GM12891 (cell line): ENCODE measurements at regions not wholly inside any gene's neighbourhood (a gene's known extent, or its start where the extent isn't known, plus 50 kb on each side); places are given as distances from the start of the nearest gene placed in this dataset.
"Not testable (repeated sequence)": the region's sequence is repeated elsewhere in the genome, so short reads cannot be mapped to it uniquely, and the experiment has no call there.

Experiments
- DNase-seq: peaks from one replicate; pipeline ENCODE4 v3.0.0; 2011; ENCODE audit warnings: low spot score; ENCODE audit not compliant: insufficient read length
- FAIRE-seq: peaks from 2 replicates; lab custom pipeline; 2011; peaks lifted over from hg19 to GRCh38; lab: Jason Lieb, UNC
- PAX5 ChIP-seq: IDR thresholded peaks from 2 replicates; pipeline ENCODE4 v1.6.1; 2011; ENCODE audit warnings: low read length, moderate library complexity, mild to moderate bottlenecking; ENCODE audit not compliant: insufficient read depth, severe bottlenecking
- POLR2A ChIP-seq: IDR thresholded peaks from 2 replicates; pipeline ENCODE4 v1.6.1; 2011; ENCODE audit warnings: low read depth, low read length, control low read depth
- POLR2AphosphoS5 ChIP-seq: IDR thresholded peaks from 2 replicates; pipeline ENCODE4 v1.6.1; 2011; ENCODE audit warnings: low read depth, low read length, control low read depth
- POU2F2 ChIP-seq: IDR thresholded peaks from 2 replicates; pipeline ENCODE4 v1.6.1; 2011; ENCODE audit warnings: low read depth, mild to moderate bottlenecking, control low read depth, low read length, moderate library complexity
- SPI1 ChIP-seq: IDR thresholded peaks from 2 replicates; pipeline ENCODE4 v1.6.1; 2011; ENCODE audit warnings: low read depth, low read length, control low read depth
- TAF1 ChIP-seq: IDR thresholded peaks from 2 replicates; pipeline ENCODE4 v1.6.1; 2011; ENCODE audit warnings: low read depth, low read length, control low read depth

DNA sequence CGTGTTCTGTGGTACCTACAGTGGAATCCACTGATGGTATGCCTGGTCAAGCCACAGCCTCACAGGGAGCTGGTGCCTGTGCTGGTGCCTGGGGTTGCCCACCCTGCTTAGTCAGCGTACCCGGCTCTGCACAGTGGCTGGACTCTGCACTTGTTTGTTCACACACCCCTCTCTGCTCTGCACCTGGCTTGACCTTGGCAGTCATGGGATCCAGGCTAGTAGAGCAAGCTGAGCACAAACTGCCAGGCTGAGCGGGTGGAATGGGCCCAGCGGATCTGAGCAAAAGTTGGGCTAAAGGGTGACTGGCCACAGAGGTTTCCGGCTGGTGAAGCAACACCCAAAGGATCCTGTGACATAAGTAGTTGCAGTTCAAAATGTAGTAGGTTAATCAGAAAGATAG lies 163.5 kb downstream of the CDH19 start:
- DNase-seq, result no peak
- FAIRE-seq, result no peak
- TF ChIP-seq TAF1, result no peak
- TF ChIP-seq POLR2A, result no peak
- no peak for TF ChIP-seq PAX5
- TF ChIP-seq POLR2AphosphoS5, result no peak
- TF ChIP-seq POU2F2, result no peak
- no peak for TF ChIP-seq SPI1

DNA sequence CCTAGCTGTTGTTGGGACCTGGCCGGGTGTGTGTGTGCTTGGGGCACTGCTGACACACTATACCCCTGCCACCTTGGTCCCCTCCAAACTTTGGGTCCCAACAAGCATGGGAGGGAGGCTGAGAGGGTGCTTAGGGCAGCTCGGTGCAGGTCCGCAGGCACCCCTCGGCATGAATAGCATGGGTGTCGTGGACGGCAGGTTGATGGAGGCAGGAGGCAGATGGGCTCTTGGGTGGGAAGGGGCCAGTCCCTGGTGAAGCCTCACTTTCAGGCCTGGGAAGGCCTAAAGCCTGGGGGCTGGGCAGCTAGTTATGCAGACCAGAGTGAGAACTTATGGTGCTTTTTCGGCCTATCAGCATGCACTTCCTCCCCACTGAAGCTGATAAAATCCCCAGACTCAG lies 164.2 kb downstream of the CDH19 start:
- DNase-seq (no peak), FAIRE-seq (no peak)
- TF ChIP-seq POLR2A (no peak), PAX5 (no peak), TAF1 (no peak), POLR2AphosphoS5 (no peak), POU2F2 (no peak), SPI1 (no peak)

DNA sequence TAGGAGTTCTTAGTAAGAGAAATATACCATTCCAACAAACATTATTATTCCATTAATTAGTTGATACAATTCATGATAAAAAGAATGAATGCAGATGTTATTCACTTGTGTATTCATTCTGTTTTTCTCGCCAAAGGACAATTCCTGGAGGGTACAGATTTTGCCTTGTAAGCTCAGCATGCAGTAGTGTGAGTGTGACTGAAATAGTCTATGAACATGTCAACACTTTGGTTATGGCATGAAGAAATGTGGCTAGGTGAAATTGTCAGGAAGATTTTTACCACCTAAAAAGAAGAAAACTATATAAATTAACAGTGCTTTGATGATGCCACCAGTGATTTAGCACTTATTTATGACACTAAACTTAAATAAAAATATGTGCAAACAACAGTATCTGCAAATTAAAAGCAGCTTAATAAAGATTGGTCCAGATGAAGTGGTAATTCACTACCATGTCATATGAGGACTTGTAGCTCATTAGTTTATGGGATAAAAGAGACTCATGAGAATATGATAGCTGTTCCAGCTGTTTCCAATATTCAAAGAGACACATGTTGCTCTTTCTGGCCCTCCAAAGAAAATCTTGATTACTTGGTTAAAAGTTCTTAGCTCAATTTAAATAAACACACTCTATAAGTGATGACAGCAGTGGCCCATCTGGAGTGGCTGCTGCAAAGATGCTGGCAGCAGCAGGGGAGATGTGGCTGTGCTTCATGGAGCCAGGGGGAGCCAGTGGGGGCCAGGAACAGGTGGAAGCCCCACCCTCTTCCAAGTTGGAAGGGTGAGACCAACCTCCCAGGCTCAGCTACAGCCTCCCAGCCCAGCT lies 165.0 kb downstream of the CDH19 start:
- TF ChIP-seq PAX5, result no peak
- no peak for TF ChIP-seq POU2F2
- no peak for TF ChIP-seq SPI1
- no peak for TF ChIP-seq POLR2AphosphoS5
- TF ChIP-seq TAF1, result no peak
- TF ChIP-seq POLR2A, result no peak
- DNase-seq, result no peak
- FAIRE-seq, result no peak

DNA sequence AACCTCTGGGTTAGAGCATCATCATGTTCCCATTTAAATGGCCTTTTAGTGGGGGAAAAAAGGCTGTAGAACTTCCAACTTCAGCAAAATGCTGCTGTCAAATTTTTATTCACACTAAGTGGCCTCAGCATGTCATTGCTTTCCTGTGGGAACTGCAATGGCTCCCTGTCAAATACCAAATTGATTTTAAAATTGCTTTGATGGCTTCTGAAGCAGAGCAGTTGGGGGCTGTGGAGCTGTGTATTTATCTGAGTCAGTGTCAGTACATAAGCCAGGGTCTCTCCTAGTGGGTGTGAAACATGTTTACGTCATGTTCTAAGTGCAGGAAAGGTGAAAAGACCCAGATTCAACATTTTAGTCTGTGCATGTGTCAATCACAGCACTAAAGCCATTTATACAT lies 171.3 kb downstream of the CDH19 start:
- FAIRE-seq (no peak), DNase-seq (no peak)
- TF ChIP-seq POU2F2 (no peak), POLR2AphosphoS5 (no peak), POLR2A (no peak), SPI1 (no peak), PAX5 (no peak), TAF1 (no peak)

DNA sequence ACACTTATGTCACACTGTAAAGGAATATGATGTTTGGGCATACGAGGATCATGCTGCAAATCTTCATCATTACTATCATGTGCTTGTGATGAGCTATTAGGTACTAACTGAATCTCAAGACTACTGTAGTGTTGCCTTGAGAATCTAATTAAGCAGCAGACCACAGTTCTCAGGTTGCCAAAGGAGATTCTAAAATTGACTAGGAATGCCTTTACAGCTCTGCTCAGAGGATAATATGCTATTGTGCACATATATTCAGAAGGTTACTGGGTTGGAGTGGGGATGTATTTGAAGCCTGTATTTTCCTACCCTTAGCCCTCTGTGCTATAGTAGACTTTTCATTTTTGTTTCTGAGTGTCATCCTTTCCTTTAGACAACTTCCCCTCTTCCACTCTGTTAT lies 175.1 kb downstream of the CDH19 start:
- TF ChIP-seq POLR2A (no peak), POLR2AphosphoS5 (no peak), SPI1 (no peak), TAF1 (no peak), PAX5 (no peak), POU2F2 (no peak)
- FAIRE-seq, result no peak
- no peak for DNase-seq

DNA sequence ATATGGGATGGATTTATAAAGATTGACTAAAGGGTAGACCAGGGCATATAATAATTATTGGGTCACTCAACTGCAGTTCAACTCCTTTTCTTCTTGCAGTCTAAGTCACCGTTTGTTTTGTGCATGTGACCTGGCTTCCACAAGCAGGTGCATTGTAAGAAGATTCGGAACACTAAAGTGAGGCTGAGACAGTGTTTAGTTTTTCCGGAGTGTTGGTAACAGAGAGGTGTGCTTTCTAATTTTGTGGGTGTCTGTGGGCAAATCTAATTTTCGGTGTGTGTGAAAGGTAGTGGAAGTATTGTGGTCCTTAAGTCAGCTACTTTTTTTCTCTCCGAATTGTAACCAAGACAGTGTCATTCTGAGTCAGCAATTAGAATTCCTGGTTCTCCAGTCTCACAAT lies 184.5 kb downstream of the CDH19 start:
- DNase-seq (no peak), FAIRE-seq (no peak)
- TF ChIP-seq SPI1, result no peak
- no peak for TF ChIP-seq POLR2A
- TF ChIP-seq POLR2AphosphoS5, result no peak
- TF ChIP-seq PAX5, result no peak
- no peak for TF ChIP-seq TAF1
- no peak for TF ChIP-seq POU2F2

DNA sequence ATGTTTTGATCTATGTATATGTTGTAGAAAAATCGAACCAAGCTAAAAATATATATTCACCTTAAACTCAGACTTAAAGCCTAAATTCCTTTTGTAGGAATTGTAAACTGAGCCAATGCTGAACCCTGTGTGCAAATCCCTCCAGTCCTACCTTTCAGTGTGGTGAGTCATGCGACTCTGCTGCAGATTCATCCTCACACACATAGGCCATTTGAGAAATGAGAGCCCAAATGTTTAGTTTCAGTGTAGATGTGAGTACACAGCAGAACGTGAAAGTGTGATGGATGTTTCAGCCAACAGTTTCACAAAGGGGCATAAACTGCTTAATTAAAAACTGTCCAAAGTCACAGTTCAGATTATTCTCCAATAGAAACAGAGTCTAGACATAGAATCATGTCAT lies 193.2 kb downstream of the CDH19 start:
- no peak for DNase-seq
- no peak for FAIRE-seq
- TF ChIP-seq POLR2A (no peak), TAF1 (no peak), POLR2AphosphoS5 (no peak), POU2F2 (no peak), PAX5 (no peak), SPI1 (no peak)

DNA sequence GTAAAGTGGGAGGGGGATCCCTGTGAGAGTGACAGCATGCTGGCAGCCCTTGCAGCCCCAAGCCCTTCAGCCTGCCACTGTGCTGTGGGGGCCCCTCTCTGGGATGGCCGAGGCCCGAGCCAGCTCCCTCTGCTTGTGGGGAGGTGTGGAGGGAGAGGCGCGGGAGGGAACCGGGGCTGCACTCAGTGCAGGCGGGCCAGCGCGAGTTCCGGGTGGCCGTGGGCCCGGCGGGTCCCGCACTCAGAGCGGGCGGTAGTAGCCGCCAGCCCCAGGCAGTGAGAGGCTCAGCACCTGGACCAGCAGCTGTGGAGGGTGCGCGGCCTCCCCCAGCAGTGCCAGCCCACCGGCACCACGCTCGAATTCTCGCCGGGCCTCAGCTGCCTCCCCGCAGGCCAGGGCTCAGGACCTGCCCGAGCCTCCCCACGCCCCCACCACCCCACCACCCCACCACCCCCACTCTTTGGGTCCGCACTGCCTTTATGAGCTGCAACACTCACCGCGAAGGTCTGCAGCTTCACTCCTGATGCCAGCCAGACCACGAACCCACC lies 208.1 kb downstream of the CDH19 start:
- DNase-seq (no peak), FAIRE-seq (no peak)

DNA sequence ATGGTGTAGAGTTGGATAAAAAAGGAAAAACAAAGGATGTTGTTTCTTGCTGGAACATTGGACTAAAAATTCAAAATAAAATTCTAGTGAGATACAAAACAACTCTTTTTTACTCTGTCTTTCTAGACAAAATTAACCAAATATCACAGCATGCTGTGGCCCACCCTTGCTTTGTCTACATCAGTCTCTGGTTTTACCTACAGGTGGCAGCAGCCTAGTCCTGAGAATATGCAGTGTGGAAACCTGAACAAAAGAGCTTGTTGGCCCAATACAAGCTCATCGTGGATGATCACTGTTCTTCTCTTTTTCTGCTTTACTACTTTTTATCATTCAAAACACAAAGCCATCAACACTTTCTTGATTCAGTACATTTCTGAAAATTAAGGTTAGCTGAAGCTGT lies 210.4 kb downstream of the CDH19 start:
- FAIRE-seq (no peak), DNase-seq (no peak)

More for the DNA sequence above, 208.1 kb downstream of the CDH19 start:
- no peak for TF ChIP-seq POLR2AphosphoS5
- no peak for TF ChIP-seq TAF1
- no peak for TF ChIP-seq POLR2A
- TF ChIP-seq SPI1, result no peak
- no peak for TF ChIP-seq PAX5
- no peak for TF ChIP-seq POU2F2

DNA sequence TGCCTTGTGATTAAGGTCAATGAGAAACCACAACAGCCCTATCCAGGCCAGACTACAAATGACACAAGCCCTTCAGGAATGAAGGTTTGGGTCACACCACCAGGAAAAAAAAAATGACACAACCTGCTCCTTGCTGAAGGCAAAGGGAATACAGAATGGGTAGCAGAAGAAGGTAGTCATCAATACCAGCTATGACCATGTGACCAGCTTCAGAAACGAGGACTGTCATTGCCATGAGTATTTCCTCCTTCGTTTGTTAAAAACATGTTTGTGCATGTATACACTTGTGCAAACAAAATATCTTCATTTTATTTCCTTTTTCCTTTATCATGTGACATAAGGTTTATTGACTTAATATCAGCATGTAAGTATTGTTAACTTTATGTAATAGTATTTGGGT lies 226.6 kb downstream of the CDH19 start:
- FAIRE-seq (no peak), DNase-seq (no peak)
- TF ChIP-seq TAF1 (no peak), POLR2AphosphoS5 (no peak), SPI1 (no peak), POU2F2 (no peak), PAX5 (no peak), POLR2A (no peak)

More for the DNA sequence above, 210.4 kb downstream of the CDH19 start:
- TF ChIP-seq POLR2A (no peak), TAF1 (no peak), POU2F2 (no peak), SPI1 (no peak), PAX5 (no peak), POLR2AphosphoS5 (no peak)

DNA sequence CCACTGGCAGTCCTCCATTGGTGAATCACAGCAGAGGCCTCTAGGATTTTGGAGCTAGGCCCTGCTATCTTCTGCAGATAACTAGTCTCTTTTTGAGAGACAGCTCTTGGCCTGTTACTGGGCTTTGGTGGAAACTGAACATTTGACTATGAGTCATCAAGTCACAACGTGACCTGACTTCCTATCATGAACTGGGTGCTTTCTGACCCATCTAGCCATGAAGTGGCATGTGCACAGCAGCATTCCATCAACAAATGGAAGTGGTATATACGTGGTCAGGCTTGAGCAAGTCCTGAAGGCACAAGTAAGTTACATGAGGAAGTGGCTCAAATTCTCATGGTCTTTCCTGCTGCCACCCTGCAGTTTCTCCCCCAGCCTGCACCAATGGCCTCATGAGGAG lies 228.5 kb downstream of the CDH19 start:
- not testable (repeated sequence) for DNase-seq, FAIRE-seq
